ENCODE measurements at regions not wholly inside any gene's neighbourhood (a gene's known extent, or its start where the extent isn't known, plus 50 kb on each side); places are given as distances from the start of the nearest gene placed in this dataset.
"Not testable (repeated sequence)": the region's sequence is repeated elsewhere in the genome, so short reads cannot be mapped to it uniquely, and the experiment has no call there.

DNA sequence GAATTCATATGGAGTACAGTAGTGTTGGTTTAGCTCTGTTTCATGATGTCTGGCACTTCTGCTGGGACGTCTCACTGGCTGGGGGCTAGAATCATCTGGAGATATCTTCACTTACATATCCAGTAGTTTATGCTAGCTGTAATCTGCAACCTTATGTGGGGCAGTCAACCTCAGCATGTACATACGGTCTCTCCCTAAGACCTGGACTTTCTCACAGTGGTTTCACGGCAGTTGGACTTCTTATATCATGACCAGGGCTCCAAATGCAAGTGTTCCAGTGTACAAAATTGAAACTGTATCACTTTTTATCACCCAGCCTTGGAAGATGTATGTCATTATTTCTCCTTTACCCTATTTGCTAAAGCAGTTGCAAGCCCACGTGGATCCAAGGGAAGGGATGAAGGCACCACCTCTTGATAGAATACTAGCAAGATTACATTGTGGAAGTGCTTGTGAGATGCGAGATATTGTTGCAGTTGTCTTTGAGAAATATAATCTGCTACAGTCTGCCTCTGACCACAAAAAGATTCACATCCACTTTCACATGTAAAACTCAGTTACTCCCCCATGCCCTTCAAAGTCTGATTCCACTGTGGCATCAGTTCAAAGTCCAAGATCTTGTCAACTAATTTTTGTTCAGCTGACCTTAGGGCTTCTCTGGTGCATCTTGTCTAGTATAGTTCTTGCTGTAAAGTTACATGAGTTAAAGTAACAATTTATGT is 316.6 kb upstream of the NCAM1 start:
- no peak for DNase-seq (ENCODE audit: low read depth)

DNA sequence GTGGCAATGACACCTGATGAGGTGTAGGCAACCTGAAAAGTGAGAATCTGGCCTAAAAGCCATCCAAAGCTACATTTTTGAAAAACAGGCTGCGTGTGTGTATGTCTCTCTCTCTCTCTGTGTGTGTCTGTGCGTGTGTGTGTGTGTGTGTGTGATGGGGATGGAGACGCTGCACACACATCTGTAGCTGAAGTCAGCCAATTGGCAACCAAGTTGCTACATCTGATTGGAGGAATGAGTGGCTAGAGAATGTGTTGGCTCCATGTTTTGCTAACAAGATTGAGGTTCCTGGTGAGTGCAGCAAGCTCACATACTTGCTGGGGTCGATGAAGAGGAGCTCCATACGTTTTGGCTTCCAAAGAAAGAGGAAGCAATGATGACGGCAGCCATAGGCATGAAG is 311.4 kb upstream of the NCAM1 start:
- no peak for DNase-seq (ENCODE audit: low read depth)

DNA sequence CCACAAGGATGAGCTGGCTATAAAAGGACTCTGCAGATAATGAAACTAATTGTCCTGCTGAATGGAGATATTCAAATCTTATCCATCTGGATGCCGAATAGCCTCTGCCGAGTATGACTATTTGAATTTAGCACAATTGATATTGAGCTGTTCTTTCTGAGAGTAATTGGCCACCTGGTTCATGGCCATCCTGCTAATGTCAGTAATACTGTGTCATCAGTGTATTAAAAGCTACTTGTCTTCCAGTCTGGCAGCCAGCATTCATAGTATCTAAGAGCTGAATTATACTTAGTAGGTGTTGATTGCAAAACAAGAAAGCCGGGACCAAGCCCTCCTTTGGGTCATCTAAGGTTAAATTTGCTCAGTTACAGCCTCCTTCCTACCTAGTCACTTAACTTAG is 310.7 kb upstream of the NCAM1 start:
- DNase-seq (ENCODE audit: low read depth), result no peak

DNA sequence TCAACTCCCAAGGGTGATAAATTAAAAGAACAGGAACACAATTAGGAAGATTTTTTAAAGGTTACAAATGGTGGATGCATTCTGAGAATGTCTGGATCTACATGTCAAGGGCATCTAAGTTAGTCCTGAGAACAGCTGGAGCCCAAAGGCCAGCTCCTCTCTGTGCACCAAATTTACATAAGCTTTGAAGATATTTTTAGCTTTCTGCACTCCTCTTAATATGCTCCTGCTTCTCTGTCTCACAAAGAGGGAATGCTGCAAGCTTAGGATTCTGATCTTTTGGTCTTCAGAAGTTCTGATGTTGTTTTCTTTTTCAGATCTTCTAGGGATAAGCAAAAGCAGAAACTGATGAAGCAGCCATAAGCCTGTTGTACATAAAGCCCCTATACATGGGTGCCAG is 309.8 kb upstream of the NCAM1 start:
- no peak for DNase-seq (ENCODE audit: low read depth)

DNA sequence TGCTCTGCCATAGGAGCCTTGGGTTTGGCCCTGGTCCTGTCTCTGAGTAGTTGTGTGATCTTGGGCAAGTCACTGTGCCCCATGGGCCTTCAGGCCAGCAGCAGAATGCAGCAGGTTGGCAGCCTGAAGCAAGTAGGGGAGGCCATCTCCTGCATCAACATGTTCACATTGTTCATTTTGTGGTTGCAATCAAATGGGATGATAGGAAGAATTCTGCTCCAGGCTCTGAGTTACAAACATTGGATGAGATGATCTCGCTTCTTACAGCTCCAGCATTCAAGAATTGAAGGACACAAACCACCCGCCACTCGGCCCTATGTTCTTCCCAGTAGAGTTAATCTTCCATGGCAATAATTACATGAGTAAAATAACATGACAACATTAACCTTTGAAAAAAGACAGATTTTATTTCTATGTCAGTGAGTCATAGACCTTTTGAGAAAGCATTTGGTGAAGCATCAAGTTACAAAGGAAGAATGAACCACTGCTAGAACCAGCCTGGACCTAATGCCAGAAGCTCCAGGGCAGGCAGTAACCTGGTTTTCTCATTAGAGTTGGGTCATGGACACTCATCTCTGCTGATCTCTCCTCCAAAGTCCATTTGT is 308.3 kb upstream of the NCAM1 start:
- DNase-seq (ENCODE audit: low read depth), result peak; percentile 39

DNA sequence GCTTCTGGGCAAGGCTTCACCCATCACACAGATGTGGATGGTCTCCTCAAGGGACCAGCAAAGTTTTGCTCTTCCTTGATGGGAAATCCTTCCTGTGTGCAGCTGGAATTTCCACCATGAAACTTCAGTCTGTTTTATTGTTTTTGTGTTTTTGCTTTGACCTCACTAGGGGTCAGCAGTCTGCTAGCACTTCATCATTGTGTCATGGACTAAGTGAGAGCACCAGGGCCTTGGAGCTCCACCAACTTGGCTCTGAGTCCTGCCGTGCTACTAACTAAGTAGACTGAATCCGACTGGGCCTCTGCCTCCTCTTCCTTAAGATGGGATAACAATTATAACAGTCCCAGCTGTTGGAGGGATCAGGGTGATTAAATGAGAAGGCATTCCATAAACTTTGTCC is 305.8 kb upstream of the NCAM1 start:
- DNase-seq (ENCODE audit: low read depth), result peak; percentile 24

DNA sequence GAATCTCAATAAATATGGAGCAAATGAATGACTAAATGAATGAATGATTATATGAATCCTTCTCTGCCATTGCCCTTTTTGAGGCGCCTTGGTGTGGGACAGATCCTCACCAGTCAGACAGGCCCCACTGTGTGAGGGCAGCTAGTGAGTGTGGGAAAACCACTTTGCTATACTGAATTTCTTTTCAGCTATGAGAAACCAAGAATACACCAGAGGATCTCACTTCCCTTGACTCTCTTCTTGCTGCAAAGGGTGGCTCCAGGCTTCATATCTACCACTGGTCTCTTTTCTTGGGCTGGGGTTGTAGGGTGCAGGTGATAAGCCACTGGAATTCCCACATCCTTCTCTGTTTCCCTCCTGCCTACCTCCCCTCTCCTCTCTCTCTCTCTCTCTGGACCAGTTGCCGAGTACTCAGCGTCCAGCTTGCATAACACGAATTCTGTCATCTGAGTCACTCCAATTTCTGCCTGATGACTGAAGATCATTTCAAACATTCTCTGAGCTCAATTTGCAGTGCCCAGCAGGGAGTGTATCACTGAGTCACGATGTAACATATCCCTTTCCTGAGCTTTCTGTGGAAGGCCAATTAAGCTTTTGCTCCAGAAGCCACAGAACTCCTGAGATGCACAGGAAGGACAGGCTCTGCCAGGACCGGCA is 304.3 kb upstream of the NCAM1 start:
- peak; percentile 86 for DNase-seq (ENCODE audit: low read depth)

DNA sequence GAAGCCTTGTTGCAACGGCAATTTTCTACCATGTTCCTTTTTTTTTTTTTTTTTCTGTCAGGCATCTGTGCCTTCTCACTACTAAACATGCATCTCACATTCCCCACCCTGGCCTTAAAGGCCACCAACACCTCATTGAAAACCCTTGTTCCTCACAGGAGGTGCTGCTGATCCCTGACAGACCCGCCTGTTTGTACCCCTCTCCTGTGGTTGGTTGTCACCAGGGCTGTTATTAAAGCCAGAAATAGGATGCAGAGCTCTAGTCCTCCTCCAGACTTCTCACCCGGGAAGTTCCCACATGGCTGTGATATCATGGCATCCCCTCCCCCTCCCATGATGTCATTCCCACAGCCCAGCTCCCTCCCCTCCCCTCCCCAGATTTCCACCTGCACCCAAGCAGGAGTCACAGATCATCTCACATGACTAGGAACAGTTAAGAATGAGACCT is 302.8 kb upstream of the NCAM1 start:
- peak; percentile 53 for DNase-seq (ENCODE audit: low read depth)

DNA sequence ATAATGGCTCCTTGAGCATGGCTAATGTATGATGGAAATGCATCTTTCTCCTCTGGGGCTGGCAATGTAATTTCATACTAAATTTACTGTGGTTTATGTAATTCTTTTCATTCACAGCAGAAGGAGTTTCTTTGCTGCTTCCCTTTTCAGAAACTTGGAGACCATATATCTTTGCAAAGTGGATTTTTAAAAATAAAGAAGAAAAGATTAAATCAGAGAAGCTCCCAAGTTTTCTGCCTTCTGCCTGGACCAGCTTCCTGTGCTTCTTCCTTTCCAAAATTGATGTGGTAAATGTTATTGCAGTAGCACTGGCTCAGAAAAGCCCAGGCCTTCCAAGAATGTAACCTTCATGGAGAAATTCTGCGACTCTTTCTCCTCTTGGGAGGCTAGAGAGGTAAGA is 300.1 kb upstream of the NCAM1 start:
- DNase-seq (ENCODE audit: low read depth), result no peak

DNA sequence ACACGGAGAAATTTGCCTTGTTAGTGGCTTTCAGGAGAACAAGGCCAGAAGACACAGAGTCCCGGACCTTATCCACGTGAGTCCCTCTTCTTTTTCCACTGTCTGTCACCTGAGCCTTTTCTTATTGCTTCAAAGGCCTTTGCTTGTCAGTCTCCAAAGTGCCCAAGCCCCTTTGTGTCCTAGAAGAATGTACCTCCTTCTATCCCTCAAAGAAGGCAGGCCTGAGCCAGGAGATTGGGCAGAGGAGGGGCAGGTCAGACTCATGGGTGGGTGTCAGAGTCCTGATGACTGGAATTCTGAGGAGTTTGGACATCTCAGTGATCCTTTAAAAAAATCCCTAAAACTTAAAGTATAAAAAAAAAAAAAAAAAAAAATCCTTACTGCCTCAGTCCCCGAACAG is 299.6 kb upstream of the NCAM1 start:
- DNase-seq (ENCODE audit: low read depth), result no peak

DNA sequence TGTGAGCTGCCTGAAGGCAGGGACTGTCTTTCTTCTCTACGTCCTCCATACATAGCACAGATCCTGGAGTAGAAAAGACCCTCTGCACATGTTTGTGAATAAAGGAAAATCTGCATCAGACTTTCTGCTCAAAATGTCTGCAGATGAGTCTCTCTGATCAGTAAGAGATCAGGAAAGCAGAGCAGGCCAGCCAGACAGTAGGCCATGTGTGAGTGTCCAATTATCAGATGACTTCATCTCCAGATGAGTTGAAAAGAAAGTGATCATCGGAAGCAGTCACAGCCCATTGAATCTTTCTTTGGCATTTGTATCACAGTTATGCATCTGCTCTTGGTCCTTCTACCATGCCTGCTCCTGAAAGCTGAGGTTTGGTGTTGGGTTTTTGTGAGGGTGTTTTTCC is 298.7 kb upstream of the NCAM1 start:
- no peak for DNase-seq (ENCODE audit: low read depth)

DNA sequence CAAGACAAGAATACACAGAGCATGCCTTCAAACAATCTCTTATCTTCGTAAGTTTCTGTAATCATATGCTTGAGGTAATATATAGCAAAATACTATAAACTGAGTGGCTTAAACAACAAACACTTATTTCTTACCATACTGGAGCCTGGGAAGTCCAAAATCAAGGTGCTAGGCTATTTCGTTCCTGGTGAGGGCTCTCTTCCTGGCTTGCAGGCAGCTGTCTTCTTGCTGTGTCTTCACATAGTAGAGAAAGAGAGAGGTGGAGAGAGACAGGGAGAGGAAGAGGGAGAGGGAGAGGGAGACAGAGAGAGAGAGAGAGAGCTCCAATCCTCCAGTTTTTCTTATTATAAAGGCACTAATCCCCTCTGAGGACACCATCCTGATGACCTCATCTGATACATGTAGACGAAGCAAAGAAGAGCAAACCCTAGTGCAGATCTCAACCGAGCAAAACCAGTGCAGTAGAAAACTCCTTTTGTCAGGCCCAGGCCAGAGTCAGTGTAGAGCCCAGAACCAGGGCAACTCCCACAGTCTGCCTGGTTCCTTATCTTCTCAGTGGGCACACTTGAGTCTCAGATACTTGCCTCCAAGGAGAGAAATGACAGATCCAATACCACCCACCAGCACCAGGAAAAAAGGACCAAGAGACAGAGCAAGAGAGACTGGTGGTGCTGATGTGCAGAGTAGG is 297.1 kb upstream of the NCAM1 start:
- DNase-seq (ENCODE audit: low read depth), result no peak

DNA sequence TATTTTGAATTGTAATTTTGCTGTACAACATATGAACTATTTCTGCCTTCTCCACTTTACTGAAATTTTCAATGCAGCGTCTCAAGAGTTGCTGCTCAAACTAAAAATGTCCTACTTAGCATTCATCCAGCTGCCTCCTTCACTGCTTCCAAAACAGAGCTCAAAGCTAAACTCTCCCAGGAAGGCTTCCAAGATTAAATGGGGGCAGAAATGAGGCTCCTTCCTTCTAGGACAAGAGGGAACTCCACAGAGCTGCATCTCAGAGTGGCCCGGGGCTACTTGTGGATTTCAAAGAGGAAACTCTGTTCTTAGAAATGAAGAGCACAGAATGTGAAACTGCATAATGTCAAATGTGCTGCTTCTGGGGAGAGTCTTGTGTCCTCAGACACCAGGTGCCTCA is 295.9 kb upstream of the NCAM1 start:
- DNase-seq (ENCODE audit: low read depth), result no peak

DNA sequence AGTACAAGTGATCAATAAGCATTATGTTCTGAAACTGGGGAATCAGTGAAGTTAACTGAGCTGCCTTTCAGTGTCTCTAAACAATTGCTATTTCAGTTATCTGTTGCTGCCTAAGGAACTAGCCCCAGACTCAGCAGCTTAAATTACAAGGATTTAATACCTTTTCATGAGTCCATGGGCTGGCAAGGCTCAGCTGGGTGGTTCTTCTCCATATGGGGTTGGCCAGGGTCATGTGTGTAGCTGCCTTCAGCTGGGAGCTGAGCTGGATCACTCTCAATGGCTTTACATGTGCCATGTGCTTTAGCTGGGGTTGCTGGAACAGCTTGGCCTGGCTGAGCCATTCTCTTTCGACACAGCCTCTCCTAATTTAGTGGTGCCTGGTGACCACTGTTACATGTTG is 295.0 kb upstream of the NCAM1 start:
- DNase-seq (ENCODE audit: low read depth), result no peak

DNA sequence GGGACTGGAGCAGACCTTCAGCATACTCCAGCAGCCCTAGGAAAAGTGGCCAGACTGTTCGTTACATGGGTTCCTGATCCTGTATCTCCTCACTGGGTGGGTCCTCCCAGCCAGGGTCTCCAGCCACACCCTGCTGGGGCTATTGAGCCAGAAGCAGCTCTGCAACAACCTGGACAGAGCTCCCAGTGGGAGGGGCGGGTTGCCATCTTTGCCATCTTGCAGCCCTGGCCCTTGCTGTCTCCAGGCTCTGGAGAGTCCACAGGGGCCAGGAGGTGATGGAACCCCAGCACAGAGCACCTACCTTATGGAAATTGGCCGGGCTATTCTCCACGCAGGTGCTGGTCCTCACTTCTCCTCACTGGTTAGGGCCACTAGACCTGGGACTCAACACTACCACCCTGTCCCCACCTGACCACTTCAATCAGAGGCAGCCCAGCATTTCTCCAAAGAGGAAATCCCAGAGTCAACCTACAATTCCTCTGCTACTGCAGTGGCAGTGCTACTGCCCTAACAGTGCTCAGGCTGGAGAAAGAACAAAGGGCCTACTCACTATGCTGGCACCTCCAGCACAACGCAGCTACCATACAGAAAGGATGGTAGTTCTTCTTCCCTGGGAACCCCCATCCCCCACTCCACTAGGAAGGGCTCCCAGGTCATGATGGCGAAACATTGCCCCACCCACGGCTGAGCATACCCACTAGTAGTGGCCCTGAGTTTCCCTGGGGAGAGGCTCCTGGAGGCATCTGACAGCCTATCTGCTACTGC is 290.2 kb upstream of the NCAM1 start:
- DNase-seq (ENCODE audit: low read depth), result no peak

DNA sequence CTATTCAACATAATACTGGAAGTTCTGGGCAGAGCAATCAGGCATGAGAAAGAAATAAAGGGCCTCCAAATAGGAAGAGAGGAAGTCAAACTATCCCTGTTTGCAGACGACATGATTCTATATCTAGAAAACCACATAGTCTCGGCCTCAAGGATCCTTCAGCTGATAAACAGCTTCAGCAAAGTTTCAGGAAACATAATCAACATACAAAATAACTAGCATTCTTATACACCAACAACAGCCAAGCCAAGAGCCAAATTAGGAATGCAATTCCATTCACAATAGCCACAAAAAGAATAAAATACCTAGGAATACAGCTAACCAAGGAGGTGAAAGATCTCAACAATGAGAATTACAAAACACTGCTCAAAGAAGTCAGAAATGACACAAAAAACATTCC is 287.8 kb upstream of the NCAM1 start:
- DNase-seq (ENCODE audit: low read depth), result not testable (repeated sequence)

DNA sequence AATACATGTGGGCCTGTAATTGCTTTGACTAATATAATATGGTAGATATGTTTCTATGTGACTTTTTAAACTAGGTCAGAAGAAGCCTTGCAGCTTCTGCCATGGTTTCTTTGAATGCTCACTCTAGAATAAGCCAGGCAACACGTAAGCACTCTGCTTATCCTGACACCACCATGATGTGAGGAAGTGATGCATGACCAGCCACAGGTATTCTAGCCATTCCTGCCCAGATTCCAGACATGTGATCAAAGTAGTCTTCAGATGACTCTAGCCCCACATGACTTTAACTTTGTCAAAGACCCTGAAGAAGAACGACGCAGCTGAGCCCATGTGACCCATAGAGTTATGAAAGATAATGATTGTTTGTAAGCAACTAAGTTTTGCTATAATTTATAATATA is 276.1 kb upstream of the NCAM1 start:
- DNase-seq (ENCODE audit: low read depth), result no peak

DNA sequence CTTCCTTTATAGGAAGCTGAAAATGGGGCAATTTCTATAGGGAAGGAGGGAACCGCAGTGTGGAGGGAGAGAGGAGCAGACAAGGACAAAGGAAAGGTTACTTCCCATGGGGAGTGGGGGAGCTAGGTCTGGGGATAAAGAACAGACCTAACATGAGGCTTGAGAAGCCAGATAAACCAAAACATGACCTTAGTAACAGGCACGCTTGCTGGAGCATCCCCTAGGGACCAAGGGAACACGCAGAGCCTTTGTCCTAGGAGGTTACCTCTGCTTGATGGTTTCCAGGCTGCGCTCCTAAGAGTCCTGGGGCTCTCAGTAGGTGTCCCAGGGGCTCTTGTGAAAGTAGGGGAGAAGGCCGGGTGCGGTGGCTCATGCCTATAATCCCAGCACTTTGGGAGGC is 271.4 kb upstream of the NCAM1 start:
- no peak for DNase-seq (ENCODE audit: low read depth)

DNA sequence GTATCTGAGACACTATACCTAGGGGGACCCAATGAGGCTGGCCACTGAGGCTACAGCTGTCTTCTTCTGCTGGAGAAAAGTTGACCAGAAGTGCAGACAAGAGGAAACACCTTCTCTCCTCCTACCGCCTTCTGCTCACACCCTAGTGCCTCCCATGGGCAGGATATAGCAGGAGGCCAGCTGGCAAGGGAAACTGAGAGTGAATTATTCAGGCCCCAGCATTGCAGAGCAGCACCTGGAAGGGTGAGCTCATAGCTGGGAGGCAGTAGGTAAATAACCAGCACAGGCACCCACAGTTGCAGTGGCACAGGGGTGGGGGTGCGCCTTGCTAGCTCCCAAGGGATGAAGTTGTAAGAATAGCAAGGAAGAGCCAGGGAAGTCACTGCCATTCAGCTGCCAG is 267.4 kb upstream of the NCAM1 start:
- DNase-seq (ENCODE audit: low read depth), result no peak

DNA sequence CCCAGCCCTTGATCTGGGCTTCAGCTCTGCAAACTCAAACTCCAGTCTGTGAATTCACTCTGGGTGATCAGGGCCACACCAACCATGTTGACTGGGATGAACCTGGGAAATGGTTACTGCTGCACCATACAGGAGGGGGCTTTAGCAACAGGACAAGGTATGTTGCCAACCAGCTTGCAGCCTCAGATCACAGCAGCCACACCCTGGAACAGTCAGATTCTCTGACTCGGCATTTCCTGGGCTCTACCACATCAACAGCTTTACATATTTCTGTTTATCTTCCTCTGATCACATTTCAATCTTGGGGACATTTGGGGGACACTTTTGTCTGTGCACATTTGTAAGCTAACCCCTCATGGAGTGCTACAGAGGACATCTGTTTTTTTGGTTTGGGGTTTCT is 267.0 kb upstream of the NCAM1 start:
- DNase-seq (ENCODE audit: low read depth), result no peak

DNA sequence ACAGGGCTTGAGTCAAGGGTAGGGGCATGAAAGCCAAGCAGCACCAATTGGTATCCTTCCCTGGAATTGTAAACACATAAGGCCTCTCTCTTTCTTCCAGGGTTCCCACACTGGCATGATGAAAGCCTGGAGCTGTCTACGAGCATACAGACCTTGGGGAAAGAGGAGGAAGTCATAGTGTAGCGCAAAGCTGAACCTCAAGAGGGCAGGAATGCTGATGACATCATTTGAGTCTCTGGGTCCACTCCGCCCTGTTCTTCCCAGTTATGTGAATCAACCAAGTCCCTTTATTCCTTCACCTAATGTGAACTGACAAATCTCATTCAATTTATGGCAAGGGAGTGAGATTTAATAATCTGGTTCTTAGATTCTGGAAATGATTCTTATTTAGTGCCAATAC is 266.4 kb upstream of the NCAM1 start:
- DNase-seq (ENCODE audit: low read depth), result peak; percentile 19
